PC-9 (cell line): ENCODE measurements at regions not wholly inside any gene's neighbourhood (a gene's known extent, or its start where the extent isn't known, plus 50 kb on each side); places are given as distances from the start of the nearest gene placed in this dataset.

ENCODE experiments used
- BruUV-seq: library from RNA; stranded (reverse); fragments of 400-500 nt; replicated peaks from 2 replicates; lab custom pipeline; 2021; lab: Mats Ljungman, UMichigan
- CTCF ChIA-PET: fragments of 300-600 bp; sonication (Branson Sonifier 250); formaldehyde crosslinking; loops from one replicate; lab custom pipeline; 2022; ENCODE audit warnings: antibody characterized with exemption; lab: Charles Lee
- POLR2A ChIA-PET: fragments of 300-600 bp; sonication (Branson Sonifier 250); formaldehyde crosslinking; loops from one replicate; lab custom pipeline; 2022; ENCODE audit warnings: antibody characterized with exemption; ENCODE audit not compliant: unreplicated experiment; lab: Charles Lee
- DNase-seq, 2 experiments: peaks; one replicate each; pipeline versions ENCODE4 v3.0.0 to v3.0.0-alpha.2; 2015 to 2022; ENCODE audit warnings: mixed read lengths in 1 of 2
- H2AFZ ChIP-seq: fragments of 200-600 bp; sonication (generic); 2 replicates; pipeline ENCODE4 v1.8.1; 2017; ENCODE audit warnings: antibody characterized with exemption
- H3F3A ChIP-seq: fragments of 200-600 bp; sonication (generic); 2 replicates; pipeline ENCODE4 v1.8.1; 2017; ENCODE audit warnings: antibody characterized with exemption, mild to moderate bottlenecking, low read depth; ENCODE audit not compliant: insufficient read depth
- H3K27ac ChIP-seq: fragments of 200-600 bp; sonication (generic); 2 replicates; pipeline ENCODE4 v1.6.1; 2016; ENCODE audit warnings: mixed run types
- H3K27me3 ChIP-seq: fragments of 200-600 bp; sonication (generic); 2 replicates; pipeline ENCODE4 v1.6.1; 2016; ENCODE audit warnings: low read depth, mixed run types; ENCODE audit not compliant: insufficient read depth
- H3K36me3 ChIP-seq: fragments of 200-600 bp; sonication (generic); 2 replicates; pipeline ENCODE4 v1.6.1; 2016; ENCODE audit warnings: low read depth, mixed run types
- H3K4me1 ChIP-seq: fragments of 200-600 bp; sonication (generic); replicated peaks from 2 replicates; pipeline ENCODE4 v1.6.1; 2016; ENCODE audit warnings: mixed run types; ENCODE audit not compliant: insufficient read depth
- H3K4me2 ChIP-seq: fragments of 200-600 bp; sonication (generic); 2 replicates; pipeline ENCODE4 v1.6.1; 2017; ENCODE audit warnings: mixed run types
- H3K4me3 ChIP-seq: fragments of 200-600 bp; sonication (generic); 2 replicates; pipeline ENCODE4 v1.6.1; 2016; ENCODE audit warnings: mixed run types
- H3K79me2 ChIP-seq: fragments of 200-600 bp; sonication (generic); 2 replicates; pipeline ENCODE4 v1.6.1; 2017; ENCODE audit warnings: low read depth, mixed run types
- H3K9me2 ChIP-seq: fragments of 200-600 bp; sonication (generic); 2 replicates; pipeline ENCODE4 v1.8.1; 2017; ENCODE audit warnings: mild to moderate bottlenecking; ENCODE audit not compliant: insufficient read depth
- H3K9me3 ChIP-seq: fragments of 200-600 bp; sonication (generic); 2 replicates; pipeline ENCODE4 v1.8.1; 2016; ENCODE audit warnings: low read depth; ENCODE audit not compliant: insufficient read depth
- H4K20me1 ChIP-seq: fragments of 200-600 bp; sonication (generic); 2 replicates; pipeline ENCODE4 v1.8.1; 2017; ENCODE audit not compliant: insufficient read depth
- EZH2 ChIP-seq: fragments of 200-600 bp; sonication (generic); IDR thresholded peaks from 2 replicates; pipeline ENCODE4 v1.8.0; 2017; ENCODE audit warnings: antibody characterized with exemption, low read depth
- intact Hi-C: fragments of 100-400 bp; cut with micrococcal nuclease; formaldehyde crosslinking; loops from one replicate; pipeline ENCODE4 v1.10.0; 2022; ENCODE audit not compliant: unreplicated experiment
- TF ChIP-seq, protein P1 (sequence below): fragments of 200-600 bp; sonication (generic); conservative IDR thresholded peaks from 2 replicates; pipeline ENCODE4 v1.6.1; 2017; ENCODE audit warnings: mixed run types, antibody characterized with exemption, mild to moderate bottlenecking, moderate library complexity

DNA sequence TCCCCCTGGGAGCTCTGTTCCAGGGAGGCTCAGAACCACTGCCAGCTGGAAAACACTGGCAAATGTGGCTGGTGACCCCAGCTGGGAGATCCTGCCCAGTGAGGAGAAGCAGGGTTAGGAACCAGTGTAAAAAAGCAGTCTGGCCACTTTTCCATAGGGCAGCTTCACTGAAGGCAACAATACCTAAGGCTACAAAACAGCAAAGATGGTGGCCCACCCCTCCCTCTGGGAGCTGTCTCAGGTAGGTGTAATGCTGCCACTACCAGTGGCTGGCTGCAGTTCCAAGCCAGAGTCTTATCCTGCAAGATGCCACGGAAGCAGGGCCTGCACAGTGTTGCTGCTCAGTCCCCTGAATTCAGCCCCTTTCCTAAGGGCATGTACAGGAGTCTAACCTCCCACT, 50.6 kb upstream of the ANO6 start:
- Histone ChIP-seq H3F3A (no peaks in the 10 kb centered on the region), H3K4me3 (no peak overlapping the region), H3K36me3 (no peaks in the 10 kb centered on the region), H3K79me2 (no peaks in the 10 kb centered on the region), H2AFZ (no peak overlapping the region), H4K20me1 (no peaks in the 10 kb centered on the region), H3K27me3 (no peaks in the 10 kb centered on the region), H3K9me2 (no peaks in the 10 kb centered on the region; the same call in 1 of the 2 replicates), H3K9me3 (peaks cover 14% of the 10 kb centered on the region; the same call in 1 of the 2 replicates), H3K4me1 (no peaks in the 10 kb centered on the region), H3K4me2 (no peak overlapping the region), H3K27ac (no peak overlapping the region)
- intact Hi-C loops = no loop called here
- no peak for DNase-seq
- no peak for TF ChIP-seq EZH2
- TF ChIP-seq, protein P1, sequence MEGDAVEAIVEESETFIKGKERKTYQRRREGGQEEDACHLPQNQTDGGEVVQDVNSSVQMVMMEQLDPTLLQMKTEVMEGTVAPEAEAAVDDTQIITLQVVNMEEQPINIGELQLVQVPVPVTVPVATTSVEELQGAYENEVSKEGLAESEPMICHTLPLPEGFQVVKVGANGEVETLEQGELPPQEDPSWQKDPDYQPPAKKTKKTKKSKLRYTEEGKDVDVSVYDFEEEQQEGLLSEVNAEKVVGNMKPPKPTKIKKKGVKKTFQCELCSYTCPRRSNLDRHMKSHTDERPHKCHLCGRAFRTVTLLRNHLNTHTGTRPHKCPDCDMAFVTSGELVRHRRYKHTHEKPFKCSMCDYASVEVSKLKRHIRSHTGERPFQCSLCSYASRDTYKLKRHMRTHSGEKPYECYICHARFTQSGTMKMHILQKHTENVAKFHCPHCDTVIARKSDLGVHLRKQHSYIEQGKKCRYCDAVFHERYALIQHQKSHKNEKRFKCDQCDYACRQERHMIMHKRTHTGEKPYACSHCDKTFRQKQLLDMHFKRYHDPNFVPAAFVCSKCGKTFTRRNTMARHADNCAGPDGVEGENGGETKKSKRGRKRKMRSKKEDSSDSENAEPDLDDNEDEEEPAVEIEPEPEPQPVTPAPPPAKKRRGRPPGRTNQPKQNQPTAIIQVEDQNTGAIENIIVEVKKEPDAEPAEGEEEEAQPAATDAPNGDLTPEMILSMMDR = no peak
- no TSS peak for BruUV-seq
- ChIA-PET POLR2A (no interaction called here), CTCF (no interaction called here)

DNA sequence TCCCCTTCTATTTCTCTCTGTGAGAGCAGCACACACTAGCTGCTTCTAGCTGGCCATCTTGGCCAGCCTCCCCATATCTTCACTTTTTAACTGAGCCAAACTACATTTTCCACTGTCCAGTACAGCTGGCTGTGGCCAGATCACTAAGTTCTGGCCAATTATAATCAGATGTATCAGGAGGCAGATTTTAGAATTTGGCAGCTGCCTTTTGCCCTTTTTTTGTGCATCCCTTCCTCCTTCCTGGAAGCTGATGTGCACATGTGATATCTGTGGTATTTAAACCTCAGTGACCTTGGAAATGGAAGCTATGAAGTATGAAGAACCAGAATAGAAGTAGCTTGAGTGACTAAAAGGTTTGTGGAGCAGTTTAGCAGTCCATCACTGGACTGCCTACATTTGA, 49.8 kb upstream of the ANO6 start:
- DNase-seq = no peak
- no peaks in the 10 kb centered on the region for H3K27me3 ChIP-seq
- H3K4me1 ChIP-seq = no peaks in the 10 kb centered on the region
- intact Hi-C loops = no loop called here
- CTCF ChIA-PET = no interaction called here
- no peaks in the 10 kb centered on the region for H4K20me1 ChIP-seq
- H3K36me3 ChIP-seq = no peaks in the 10 kb centered on the region
- H3K4me2 ChIP-seq = no peak overlapping the region
- H3K9me2 ChIP-seq = no peaks in the 10 kb centered on the region; the same call in 1 of the 2 replicates
- POLR2A ChIA-PET = no interaction called here
- H3K27ac ChIP-seq = no peak overlapping the region
- H3F3A ChIP-seq = no peaks in the 10 kb centered on the region
- H3K4me3 ChIP-seq = no peak overlapping the region
- H3K9me3 ChIP-seq = peaks cover 14% of the 10 kb centered on the region; the same call in 1 of the 2 replicates
- BruUV-seq = no TSS peak
- H2AFZ ChIP-seq = no peak overlapping the region
- TF ChIP-seq EZH2 = no peak
- TF ChIP-seq, protein P1 = no peak
- H3K79me2 ChIP-seq = no peaks in the 10 kb centered on the region
